ENCODE measurements at regions not wholly inside any gene's neighbourhood (a gene's known extent, or its start where the extent isn't known, plus 50 kb on each side); places are given as distances from the start of the nearest gene placed in this dataset.
"Not testable (repeated sequence)": the region's sequence is repeated elsewhere in the genome, so short reads cannot be mapped to it uniquely, and the experiment has no call there.

GRCh38 chr13:112145551-112146360 lies 78.8 kb downstream of the SOX1 start:
- DNase-seq: no peak

GRCh38 chr13:112150352-112150751 lies 83.4 kb downstream of the SOX1 start:
- no peak for DNase-seq

GRCh38 chr13:112152846-112153245 lies 85.9 kb downstream of the SOX1 start:
- DNase-seq: no peak

- DNase-seq: no peak
Observed at GRCh38 chr13:112153364-112153763, 86.4 kb downstream of the SOX1 start.

GRCh38 chr13:112153846-112154245 lies 86.9 kb downstream of the SOX1 start:
- DNase-seq: no peak

- no peak for DNase-seq
Observed at GRCh38 chr13:112154301-112155060, 87.5 kb downstream of the SOX1 start.

GRCh38 chr13:112158961-112159360 lies 92.0 kb downstream of the SOX1 start:
- no peak for DNase-seq

- no peak for DNase-seq
Observed at GRCh38 chr13:112159575-112160547, 92.9 kb downstream of the SOX1 start.

GRCh38 chr13:112160558-112160957 lies 93.6 kb downstream of the SOX1 start:
- no peak for DNase-seq

GRCh38 chr13:112161521-112162301 lies 94.8 kb downstream of the SOX1 start:
- DNase-seq: no peak

GRCh38 chr13:112163691-112164660 lies 97.0 kb downstream of the SOX1 start:
- not testable (repeated sequence) for DNase-seq

GRCh38 chr13:112165712-112166111 lies 98.8 kb downstream of the SOX1 start:
- DNase-seq: no peak

GRCh38 chr13:112168761-112169160 lies 101.8 kb downstream of the SOX1 start:
- no peak for DNase-seq

- DNase-seq: no peak
Observed at GRCh38 chr13:112169941-112170822, 103.2 kb downstream of the SOX1 start.

GRCh38 chr13:112170823-112171569 lies 104.0 kb downstream of the SOX1 start:
- DNase-seq: no peak

- DNase-seq: no peak
Observed at GRCh38 chr13:112171570-112171965, 104.6 kb downstream of the SOX1 start.

GRCh38 chr13:112172017-112172416 lies 105.1 kb downstream of the SOX1 start:
- no peak for DNase-seq

GRCh38 chr13:112172641-112173251 lies 105.8 kb downstream of the SOX1 start:
- DNase-seq: no peak

All from inflammatory macrophage treated with lipopolysaccharide for 4 hours (primary cell).